Glutamatergic neuron (in vitro differentiated cells): ENCODE measurements at regions not wholly inside any gene's neighbourhood (a gene's known extent, or its start where the extent isn't known, plus 50 kb on each side); places are given as distances from the start of the nearest gene placed in this dataset.

Experiments used
- DNase-seq: peaks from one replicate; pipeline ENCODE4 v3.0.0; 2022
- H3K27ac Mint-ChIP-seq: one replicate; pipeline ENCODE4 v1.8.0; 2020; ENCODE audit warnings: mild to moderate bottlenecking, mixed read lengths, inconsistent platforms; ENCODE audit not compliant: unreplicated experiment
- H3K27me3 Mint-ChIP-seq: one replicate; pipeline ENCODE4 v1.8.0; 2020; ENCODE audit warnings: mild to moderate bottlenecking, moderate library complexity, mixed read lengths, inconsistent platforms; ENCODE audit not compliant: unreplicated experiment
- H3K36me3 Mint-ChIP-seq: one replicate; pipeline ENCODE4 v1.8.0; 2020; ENCODE audit warnings: mild to moderate bottlenecking, mixed read lengths, inconsistent platforms; ENCODE audit not compliant: unreplicated experiment
- H3K4me1 Mint-ChIP-seq: one replicate; pipeline ENCODE4 v1.8.0; 2020; ENCODE audit warnings: mild to moderate bottlenecking, low read depth, mixed read lengths, inconsistent platforms; ENCODE audit not compliant: unreplicated experiment
- H3K4me3 Mint-ChIP-seq: one replicate; pipeline ENCODE4 v1.8.0; 2020; ENCODE audit warnings: mild to moderate bottlenecking, mixed read lengths, inconsistent platforms; ENCODE audit not compliant: unreplicated experiment
- H3K9me3 Mint-ChIP-seq: one replicate; pipeline ENCODE4 v1.8.0; 2020; ENCODE audit warnings: mild to moderate bottlenecking, moderate library complexity, mixed read lengths, inconsistent platforms; ENCODE audit not compliant: unreplicated experiment
- TF ChIP-seq, protein P1 (sequence below): fragments of 200-600 bp; sonication (generic); IDR thresholded peaks from one replicate; pipeline ENCODE4 v1.5.0; 2021; ENCODE audit not compliant: partially characterized antibody, unreplicated experiment

DNA sequence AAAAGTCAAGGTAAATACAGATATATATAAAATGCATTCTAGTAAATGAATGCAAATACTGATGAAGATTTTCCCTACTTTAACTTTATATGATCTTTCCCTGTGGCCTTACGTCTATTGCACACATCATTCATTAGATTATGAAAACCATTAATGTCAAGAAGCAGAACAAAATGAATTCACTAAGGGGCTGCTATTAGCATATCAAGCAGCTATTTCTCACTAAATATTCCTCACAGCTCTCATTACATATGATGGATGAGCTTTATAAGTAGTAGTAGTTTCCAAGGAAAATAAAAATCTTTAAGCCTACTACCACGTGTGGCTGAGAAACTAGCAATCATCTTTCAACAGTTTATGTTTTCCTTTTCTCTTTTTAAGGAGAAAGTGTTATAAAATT, 702.8 kb upstream of the SLC39A10 start:
- H3K27me3 Mint-ChIP-seq, result peaks cover 1% of the 10 kb centered on the region
- no peaks in the 10 kb centered on the region for H3K36me3 Mint-ChIP-seq
- H3K4me3 Mint-ChIP-seq, result no peak overlapping the region
- no peaks in the 10 kb centered on the region for H3K9me3 Mint-ChIP-seq
- TF ChIP-seq, protein P1, sequence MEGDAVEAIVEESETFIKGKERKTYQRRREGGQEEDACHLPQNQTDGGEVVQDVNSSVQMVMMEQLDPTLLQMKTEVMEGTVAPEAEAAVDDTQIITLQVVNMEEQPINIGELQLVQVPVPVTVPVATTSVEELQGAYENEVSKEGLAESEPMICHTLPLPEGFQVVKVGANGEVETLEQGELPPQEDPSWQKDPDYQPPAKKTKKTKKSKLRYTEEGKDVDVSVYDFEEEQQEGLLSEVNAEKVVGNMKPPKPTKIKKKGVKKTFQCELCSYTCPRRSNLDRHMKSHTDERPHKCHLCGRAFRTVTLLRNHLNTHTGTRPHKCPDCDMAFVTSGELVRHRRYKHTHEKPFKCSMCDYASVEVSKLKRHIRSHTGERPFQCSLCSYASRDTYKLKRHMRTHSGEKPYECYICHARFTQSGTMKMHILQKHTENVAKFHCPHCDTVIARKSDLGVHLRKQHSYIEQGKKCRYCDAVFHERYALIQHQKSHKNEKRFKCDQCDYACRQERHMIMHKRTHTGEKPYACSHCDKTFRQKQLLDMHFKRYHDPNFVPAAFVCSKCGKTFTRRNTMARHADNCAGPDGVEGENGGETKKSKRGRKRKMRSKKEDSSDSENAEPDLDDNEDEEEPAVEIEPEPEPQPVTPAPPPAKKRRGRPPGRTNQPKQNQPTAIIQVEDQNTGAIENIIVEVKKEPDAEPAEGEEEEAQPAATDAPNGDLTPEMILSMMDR, result no peak
- H3K27ac Mint-ChIP-seq, result no peak overlapping the region
- no peaks in the 10 kb centered on the region for H3K4me1 Mint-ChIP-seq
- no peak for DNase-seq

DNA sequence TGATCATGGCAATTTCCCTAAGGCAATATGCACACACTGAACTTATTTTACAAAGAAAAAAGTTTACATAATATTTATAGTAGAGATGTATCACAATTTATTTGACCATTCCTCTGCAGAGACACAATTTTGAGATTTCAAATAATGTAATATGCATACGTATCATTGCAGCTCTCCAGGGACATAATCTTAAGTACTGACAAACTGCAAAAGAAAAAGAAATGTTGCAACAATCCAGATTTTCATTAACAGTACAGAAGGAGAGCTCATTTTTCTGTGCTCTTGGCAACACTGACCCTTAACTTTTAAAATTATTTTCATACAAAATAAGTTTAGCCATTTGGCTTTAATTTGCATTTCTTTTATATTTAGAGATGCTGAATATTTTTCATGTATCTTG, 710.2 kb upstream of the SLC39A10 start:
- no peaks in the 10 kb centered on the region for H3K9me3 Mint-ChIP-seq
- H3K27me3 Mint-ChIP-seq, result no peaks in the 10 kb centered on the region
- TF ChIP-seq, protein P1, result no peak
- H3K4me3 Mint-ChIP-seq, result no peak overlapping the region
- no peak overlapping the region for H3K27ac Mint-ChIP-seq
- no peak for DNase-seq
- H3K4me1 Mint-ChIP-seq, result no peaks in the 10 kb centered on the region
- H3K36me3 Mint-ChIP-seq, result no peaks in the 10 kb centered on the region

DNA sequence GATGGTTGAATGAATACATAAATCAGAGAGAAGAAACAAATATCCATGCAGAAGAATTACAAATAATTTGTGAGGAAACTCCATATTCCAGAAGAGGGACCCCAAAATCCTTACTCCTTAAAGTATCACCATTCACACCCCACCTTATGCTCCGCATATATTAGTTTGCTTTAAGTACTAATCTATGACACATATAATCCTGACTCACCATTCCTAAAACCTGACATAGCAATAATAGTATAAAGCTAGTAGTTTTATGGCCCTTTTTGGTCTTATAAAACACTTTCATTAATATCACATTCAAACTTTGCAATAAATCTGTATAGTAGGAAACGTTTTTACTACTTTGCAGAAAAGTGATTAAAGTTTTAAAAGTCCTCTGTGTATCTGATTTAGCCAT, 719.0 kb upstream of the SLC39A10 start:
- Mint-ChIP-seq H3K4me3 (no peak overlapping the region), H3K27me3 (no peaks in the 10 kb centered on the region), H3K36me3 (peaks cover 8% of the 10 kb centered on the region), H3K9me3 (no peaks in the 10 kb centered on the region), H3K4me1 (no peaks in the 10 kb centered on the region), H3K27ac (no peak overlapping the region)
- TF ChIP-seq, protein P1, result no peak
- no peak for DNase-seq

DNA sequence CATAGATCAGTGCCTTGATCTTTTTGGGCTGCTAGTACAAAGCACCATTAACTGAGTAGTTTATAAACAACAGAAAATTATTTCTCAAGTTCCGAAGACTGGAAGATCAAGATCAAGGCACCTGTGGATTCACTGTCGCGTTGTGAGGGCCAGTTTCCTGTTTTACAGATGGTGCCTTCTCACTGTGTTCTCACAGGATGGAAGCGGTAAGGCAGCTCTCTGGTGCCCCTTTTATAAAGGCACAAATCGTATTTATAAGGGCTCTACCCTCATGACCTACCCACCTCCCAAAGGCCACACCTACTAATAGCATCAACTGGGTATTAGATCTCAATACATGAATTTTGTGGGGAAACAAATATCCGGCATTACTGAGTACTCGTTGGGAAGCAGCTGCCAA, 729.5 kb upstream of the SLC39A10 start:
- no peaks in the 10 kb centered on the region for H3K9me3 Mint-ChIP-seq

DNA sequence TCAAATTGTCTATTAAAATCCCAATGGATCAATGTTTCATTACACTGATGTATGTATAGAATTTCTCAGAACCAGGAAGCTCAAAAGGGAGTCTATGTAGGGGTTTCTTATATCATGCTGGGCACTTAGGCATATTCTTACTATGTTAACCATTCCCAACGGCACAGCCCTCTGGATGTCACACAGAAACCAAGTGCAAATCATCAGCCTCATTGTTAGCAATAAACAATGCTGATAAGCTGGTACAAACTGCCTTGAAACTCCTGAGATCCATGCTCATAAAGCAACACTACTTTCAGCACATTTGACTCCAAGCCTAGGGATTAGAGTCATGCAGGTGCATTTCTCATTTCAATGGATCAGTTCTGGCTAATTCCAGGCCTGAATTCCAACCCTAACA, 730.2 kb upstream of the SLC39A10 start:
- TF ChIP-seq, protein P1, result no peak
- no peak for DNase-seq
- Mint-ChIP-seq H3K4me1 (peaks cover 3% of the 10 kb centered on the region), H3K27ac (no peak overlapping the region), H3K27me3 (peaks cover 2% of the 10 kb centered on the region), H3K9me3 (no peaks in the 10 kb centered on the region), H3K36me3 (no peaks in the 10 kb centered on the region), H3K4me3 (no peak overlapping the region)

More for the DNA sequence above, 729.5 kb upstream of the SLC39A10 start:
- TF ChIP-seq, protein P1, result no peak
- no peak overlapping the region for H3K4me3 Mint-ChIP-seq
- peaks cover 2% of the 10 kb centered on the region for H3K27me3 Mint-ChIP-seq
- no peak overlapping the region for H3K27ac Mint-ChIP-seq
- H3K4me1 Mint-ChIP-seq, result peaks cover 3% of the 10 kb centered on the region
- H3K36me3 Mint-ChIP-seq, result no peaks in the 10 kb centered on the region
- DNase-seq, result no peak
